ENCODE measurements at regions not wholly inside any gene's neighbourhood (a gene's known extent, or its start where the extent isn't known, plus 50 kb on each side); places are given as distances from the start of the nearest gene placed in this dataset.

DNA sequence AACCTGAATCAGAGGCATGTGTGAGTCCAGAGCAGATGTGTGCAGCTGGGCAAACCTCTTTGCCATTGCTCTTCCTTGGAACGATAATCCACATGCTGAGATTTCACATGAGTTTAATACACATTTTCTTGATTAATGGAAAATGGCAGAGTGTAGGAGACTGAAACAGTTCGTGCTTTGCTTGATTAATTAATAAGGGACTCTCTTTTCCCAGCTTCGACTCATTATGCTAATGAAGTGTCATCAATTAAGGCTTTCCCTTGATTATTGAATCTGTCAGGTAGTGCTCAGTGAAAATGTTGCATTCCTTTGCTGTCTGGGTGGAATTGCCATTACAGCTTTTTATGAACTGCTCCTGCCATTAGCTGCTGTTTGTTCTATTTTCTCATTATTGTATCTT lies 487.7 kb upstream of the NOVA1 start:
- TF ChIP-seq, protein P1, sequence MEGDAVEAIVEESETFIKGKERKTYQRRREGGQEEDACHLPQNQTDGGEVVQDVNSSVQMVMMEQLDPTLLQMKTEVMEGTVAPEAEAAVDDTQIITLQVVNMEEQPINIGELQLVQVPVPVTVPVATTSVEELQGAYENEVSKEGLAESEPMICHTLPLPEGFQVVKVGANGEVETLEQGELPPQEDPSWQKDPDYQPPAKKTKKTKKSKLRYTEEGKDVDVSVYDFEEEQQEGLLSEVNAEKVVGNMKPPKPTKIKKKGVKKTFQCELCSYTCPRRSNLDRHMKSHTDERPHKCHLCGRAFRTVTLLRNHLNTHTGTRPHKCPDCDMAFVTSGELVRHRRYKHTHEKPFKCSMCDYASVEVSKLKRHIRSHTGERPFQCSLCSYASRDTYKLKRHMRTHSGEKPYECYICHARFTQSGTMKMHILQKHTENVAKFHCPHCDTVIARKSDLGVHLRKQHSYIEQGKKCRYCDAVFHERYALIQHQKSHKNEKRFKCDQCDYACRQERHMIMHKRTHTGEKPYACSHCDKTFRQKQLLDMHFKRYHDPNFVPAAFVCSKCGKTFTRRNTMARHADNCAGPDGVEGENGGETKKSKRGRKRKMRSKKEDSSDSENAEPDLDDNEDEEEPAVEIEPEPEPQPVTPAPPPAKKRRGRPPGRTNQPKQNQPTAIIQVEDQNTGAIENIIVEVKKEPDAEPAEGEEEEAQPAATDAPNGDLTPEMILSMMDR (conservative IDR thresholded peaks at IDR 0.05; ENCODE audit: low read length) = no peak
- H3K4me3 ChIP-seq (ENCODE audit: low read length) = no peak overlapping the region
- no peak for DNase-seq (ENCODE audit: low read depth)

DNA sequence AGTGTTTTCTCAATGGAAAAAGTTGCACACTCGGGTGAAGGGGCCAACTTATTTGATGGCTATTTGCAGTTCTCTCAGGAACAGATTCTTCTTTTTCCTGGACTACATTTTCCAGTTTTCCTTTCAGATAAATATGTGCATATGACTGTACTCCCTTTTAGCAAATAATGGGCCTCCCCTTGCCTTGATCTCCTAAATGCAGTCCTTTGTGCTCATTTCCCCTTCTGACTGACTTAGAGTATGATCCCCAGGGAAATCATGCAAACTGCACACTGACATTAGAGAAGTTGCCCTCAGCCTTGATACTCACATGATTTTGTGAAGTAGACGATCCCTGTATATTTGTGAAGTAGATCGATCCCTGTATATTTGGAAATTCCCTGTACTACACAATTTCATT lies 492.9 kb upstream of the NOVA1 start:
- DNase-seq (ENCODE audit: low read depth) = no peak
- H3K4me3 ChIP-seq (ENCODE audit: low read length) = no peak overlapping the region
- TF ChIP-seq, protein P1 (conservative IDR thresholded peaks at IDR 0.05; ENCODE audit: low read length) = no peak

- TF ChIP-seq, protein P1 (conservative IDR thresholded peaks at IDR 0.05; ENCODE audit: low read length) = no peak
- DNase-seq (ENCODE audit: low read depth) = no peak
- H3K4me3 ChIP-seq (ENCODE audit: low read length) = no peak overlapping the region
Observed at GRCh38 chr14:27091973-27092372, 494.1 kb upstream of the NOVA1 start.

DNA sequence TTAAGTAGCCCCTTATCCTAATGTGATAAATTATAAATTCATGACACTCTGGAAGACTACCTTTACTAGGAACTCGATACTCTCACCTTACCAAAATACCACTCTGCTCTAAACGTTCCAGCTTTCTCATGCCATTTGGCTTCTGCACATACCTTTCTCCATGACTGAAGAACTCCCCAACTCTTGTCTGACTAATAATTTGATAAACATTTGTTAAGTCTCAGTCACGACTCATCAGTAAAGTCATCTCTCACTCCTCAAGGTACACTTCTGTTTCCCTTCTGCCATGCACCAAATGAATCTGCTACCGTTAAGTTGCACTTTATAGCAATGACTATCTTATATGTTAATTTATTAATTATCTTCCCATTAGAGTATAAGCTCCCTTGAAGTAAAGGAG lies 498.3 kb upstream of the NOVA1 start:
- TF ChIP-seq, protein P1 (conservative IDR thresholded peaks at IDR 0.05; ENCODE audit: low read length) = no peak
- no peak overlapping the region for H3K4me3 ChIP-seq (ENCODE audit: low read length)
- DNase-seq (ENCODE audit: low read depth) = no peak

GRCh38 chr14:27098451-27098850 lies 500.6 kb upstream of the NOVA1 start:
- TF ChIP-seq, protein P1 (conservative IDR thresholded peaks at IDR 0.05; ENCODE audit: low read length) = no peak
- no peak for DNase-seq (ENCODE audit: low read depth)
- H3K4me3 ChIP-seq (ENCODE audit: low read length) = no peak overlapping the region

GRCh38 chr14:27114180-27114579 lies 516.3 kb upstream of the NOVA1 start:
- no peak for DNase-seq (ENCODE audit: low read depth)
- TF ChIP-seq, protein P1 (conservative IDR thresholded peaks at IDR 0.05; ENCODE audit: low read length) = no peak
- H3K4me3 ChIP-seq (ENCODE audit: low read length) = no peak overlapping the region

GRCh38 chr14:27123162-27123561 lies 525.3 kb upstream of the NOVA1 start:
- H3K4me3 ChIP-seq (ENCODE audit: low read length) = no peak overlapping the region
- no peak for DNase-seq (ENCODE audit: low read depth)
- TF ChIP-seq, protein P1 (conservative IDR thresholded peaks at IDR 0.05; ENCODE audit: low read length) = no peak

Data from AG10803 (cell line).